ENCODE measurements at regions not wholly inside any gene's neighbourhood (a gene's known extent, or its start where the extent isn't known, plus 50 kb on each side); places are given as distances from the start of the nearest gene placed in this dataset.

GRCh38 chr9:86503942-86504341, 149.7 kb upstream of the TUT7 start:
- no peak for TF ChIP-seq POLR2A (IDR thresholded peaks at IDR 0.05)
- TF ChIP-seq, protein P1, sequence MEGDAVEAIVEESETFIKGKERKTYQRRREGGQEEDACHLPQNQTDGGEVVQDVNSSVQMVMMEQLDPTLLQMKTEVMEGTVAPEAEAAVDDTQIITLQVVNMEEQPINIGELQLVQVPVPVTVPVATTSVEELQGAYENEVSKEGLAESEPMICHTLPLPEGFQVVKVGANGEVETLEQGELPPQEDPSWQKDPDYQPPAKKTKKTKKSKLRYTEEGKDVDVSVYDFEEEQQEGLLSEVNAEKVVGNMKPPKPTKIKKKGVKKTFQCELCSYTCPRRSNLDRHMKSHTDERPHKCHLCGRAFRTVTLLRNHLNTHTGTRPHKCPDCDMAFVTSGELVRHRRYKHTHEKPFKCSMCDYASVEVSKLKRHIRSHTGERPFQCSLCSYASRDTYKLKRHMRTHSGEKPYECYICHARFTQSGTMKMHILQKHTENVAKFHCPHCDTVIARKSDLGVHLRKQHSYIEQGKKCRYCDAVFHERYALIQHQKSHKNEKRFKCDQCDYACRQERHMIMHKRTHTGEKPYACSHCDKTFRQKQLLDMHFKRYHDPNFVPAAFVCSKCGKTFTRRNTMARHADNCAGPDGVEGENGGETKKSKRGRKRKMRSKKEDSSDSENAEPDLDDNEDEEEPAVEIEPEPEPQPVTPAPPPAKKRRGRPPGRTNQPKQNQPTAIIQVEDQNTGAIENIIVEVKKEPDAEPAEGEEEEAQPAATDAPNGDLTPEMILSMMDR (IDR thresholded peaks at IDR 0.05): no peak
